Neuronal stem cell (in vitro differentiated cells): ENCODE measurements at regions not wholly inside any gene's neighbourhood (a gene's known extent, or its start where the extent isn't known, plus 50 kb on each side); places are given as distances from the start of the nearest gene placed in this dataset.
A peak's percentile ranks its signal among the peaks of the same experiment; 100 is the strongest.
"Not testable (repeated sequence)": the region's sequence is repeated elsewhere in the genome, so short reads cannot be mapped to it uniquely, and the experiment has no call there.

Experiments used
- DNase-seq: peaks from one replicate; pipeline ENCODE4 v3.0.0-alpha.2; 2013; ENCODE audit warnings: low spot score
- H2AFZ ChIP-seq: one replicate; pipeline ENCODE4 v1.6.1; 2013; ENCODE audit warnings: mild to moderate bottlenecking, low read length, inconsistent platforms
- H2AK5ac ChIP-seq: 2 replicates; pipeline ENCODE4 v1.6.1; 2013; ENCODE audit warnings: low read depth, mild to moderate bottlenecking, inconsistent platforms, low read length, moderate library complexity, mixed read lengths
- H2BK120ac ChIP-seq: 2 replicates; pipeline ENCODE4 v1.6.1; 2013; ENCODE audit warnings: low read depth, mild to moderate bottlenecking, inconsistent platforms, low read length, moderate library complexity, mixed read lengths
- H2BK12ac ChIP-seq: one replicate; pipeline ENCODE4 v1.6.1; 2013; ENCODE audit warnings: low read length, inconsistent platforms
- H2BK15ac ChIP-seq: 2 replicates; pipeline ENCODE4 v1.6.1; 2013; ENCODE audit warnings: mild to moderate bottlenecking, low read length, inconsistent platforms, mixed read lengths
- H2BK5ac ChIP-seq: one replicate; pipeline ENCODE4 v1.6.1; 2013; ENCODE audit warnings: inconsistent platforms, mild to moderate bottlenecking, low read length, moderate library complexity
- H3K14ac ChIP-seq: one replicate; pipeline ENCODE4 v1.6.1; 2013; ENCODE audit warnings: low read length, inconsistent platforms
- H3K18ac ChIP-seq: 2 replicates; pipeline ENCODE4 v1.6.1; 2013; ENCODE audit warnings: low read length, inconsistent platforms
- H3K23ac ChIP-seq: 2 replicates; pipeline ENCODE4 v1.6.1; 2013; ENCODE audit warnings: low read depth, mild to moderate bottlenecking, mixed read lengths, low read length, inconsistent platforms; ENCODE audit not compliant: poor library complexity
- H3K27ac ChIP-seq: replicated peaks from 3 replicates; pipeline ENCODE4 v1.5.1; 2013; ENCODE audit warnings: low read length, inconsistent platforms
- H3K27me3 ChIP-seq, 3 experiments: 2 replicates each; pipeline ENCODE4 v1.6.1; 2013; ENCODE audit warnings: low read length in 3 of 3, mild to moderate bottlenecking in 2 of 3, inconsistent platforms in 1 of 3, low read depth in 1 of 3, mixed read lengths in 1 of 3, moderate library complexity in 1 of 3; ENCODE audit not compliant: control insufficient read depth in 3 of 3, insufficient read depth in 3 of 3
- H3K36me3 ChIP-seq, 2 donors: replicated peaks in 1 of 2; 2 replicates each; pipeline ENCODE4 v1.6.1; 2013; ENCODE audit warnings: low read length in 2 of 2; ENCODE audit not compliant: control insufficient read depth in 2 of 2, insufficient read depth in 2 of 2
- H3K4ac ChIP-seq: 2 replicates; pipeline ENCODE4 v1.6.1; 2013; ENCODE audit warnings: inconsistent platforms, mild to moderate bottlenecking, low read length, moderate library complexity
- H3K4me1 ChIP-seq, 2 donors: 1 replicate in 1 of 2; 2 replicates in 1 of 2; pipeline ENCODE4 v1.6.1; 2013; ENCODE audit warnings: low read length in 2 of 2, low read depth in 1 of 2; ENCODE audit not compliant: control insufficient read depth in 2 of 2, insufficient read depth in 1 of 2
- H3K4me2 ChIP-seq: one replicate; pipeline ENCODE4 v1.6.1; 2013; ENCODE audit warnings: mild to moderate bottlenecking, low read length, inconsistent platforms; ENCODE audit not compliant: insufficient read depth, poor library complexity, severe bottlenecking
- H3K4me3 ChIP-seq, 2 donors: 2 replicates each; pipeline ENCODE4 v1.5.1; 2013; ENCODE audit warnings: low read length in 2 of 2, mild to moderate bottlenecking in 2 of 2, inconsistent platforms in 1 of 2, moderate library complexity in 1 of 2
- H3K79me1 ChIP-seq: one replicate; pipeline ENCODE4 v1.6.1; 2013; ENCODE audit warnings: low read depth, mild to moderate bottlenecking, inconsistent platforms, low read length, moderate library complexity
- H3K9ac ChIP-seq: one replicate; pipeline ENCODE4 v1.6.1; 2013; ENCODE audit warnings: mild to moderate bottlenecking, low read depth, low read length, inconsistent platforms; ENCODE audit not compliant: poor library complexity
- H3K9me3 ChIP-seq, 2 donors: replicated peaks in 1 of 2; 2 replicates each; pipeline versions ENCODE3 to v1.6.1; 2013; ENCODE audit warnings: low read length in 2 of 2, mild to moderate bottlenecking in 2 of 2, inconsistent platforms in 1 of 2, low read depth in 1 of 2, mixed read lengths in 1 of 2, moderate library complexity in 1 of 2; ENCODE audit not compliant: control insufficient read depth in 2 of 2, insufficient read depth in 1 of 2
- H4K8ac ChIP-seq: one replicate; pipeline ENCODE4 v1.6.1; 2013; ENCODE audit warnings: low read depth, mild to moderate bottlenecking, inconsistent platforms, low read length, moderate library complexity
- H4K91ac ChIP-seq: one replicate; pipeline ENCODE4 v1.6.1; 2013; ENCODE audit warnings: low read length, low read depth, mild to moderate bottlenecking, inconsistent platforms; ENCODE audit not compliant: poor library complexity
- WGBS, 2 donors: extraction: QIAGEN DNeasy Blood & Tissue Kit; methylation state at CpG; one replicate each; pipeline ENCODE4 v1.1.7; 2013; ENCODE audit warnings: missing lambda C conversion rate in 2 of 2, mixed read lengths in 1 of 2; ENCODE audit not compliant: insufficient read length in 2 of 2, insufficient replicate concordance in 1 of 2; ENCODE audit errors: extremely low coverage in 2 of 2; 5-methylcytosine and 5-hydroxymethylcytosine counted together

DNA sequence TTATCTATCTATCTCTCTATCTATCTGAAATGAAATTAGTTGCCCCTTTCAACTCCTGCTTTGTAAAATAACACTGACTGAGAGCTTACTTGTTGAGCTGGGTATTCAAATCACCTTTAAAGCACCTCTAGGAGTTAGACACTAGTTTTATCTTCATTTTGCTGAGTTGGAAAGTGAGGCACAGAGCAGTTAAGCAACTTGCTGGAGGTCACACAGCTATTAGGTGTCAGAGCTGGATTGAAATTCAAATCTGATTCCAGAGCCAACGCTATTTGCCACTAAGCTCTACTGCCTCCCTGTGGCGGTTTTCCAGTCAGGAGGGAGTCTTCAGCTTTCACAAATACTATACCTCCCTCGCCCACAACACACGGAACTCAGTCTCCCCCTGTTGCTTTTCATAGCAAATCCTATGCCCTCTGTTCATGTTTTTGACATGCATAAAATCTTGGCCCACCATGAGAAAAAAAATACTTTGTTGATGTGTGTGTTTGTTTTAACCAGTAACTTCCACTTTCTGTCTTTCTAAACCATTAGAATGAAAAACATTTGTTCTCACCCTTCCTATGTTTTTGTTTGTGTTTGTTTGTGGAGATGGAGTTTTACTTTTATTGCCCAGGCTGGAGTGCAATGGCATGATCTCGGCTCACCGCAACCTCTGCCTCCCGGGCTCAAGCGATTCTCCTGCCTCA is 74.8 kb upstream of the SMURF2 start:
- no CpG with 5 or more reads among the region's 8 CpGs for WGBS, 2 donors
- Histone ChIP-seq H3K79me1 (no peaks in the 10 kb centered on the region), H2BK120ac (no peak overlapping the region), H2BK15ac (no peak overlapping the region), H3K4me2 (no peak overlapping the region), H2AK5ac (no peak overlapping the region), H4K91ac (no peak overlapping the region), H4K8ac (no peak overlapping the region), H3K27ac (no peak overlapping the region), H3K4me1 (peaks cover 6 to 8% of the 10 kb centered on the region in 2 donors), H2BK12ac (no peak overlapping the region), H3K4ac (no peak overlapping the region), H2AFZ (no peak overlapping the region), H3K4me3 (no peak overlapping the region), H3K9ac (no peak overlapping the region), H2BK5ac (no peak overlapping the region), H3K18ac (no peak overlapping the region), H3K27me3 (no peaks in the 10 kb centered on the region), H3K23ac (no peak overlapping the region), H3K14ac (no peak overlapping the region), H3K36me3 (no peaks in the 10 kb centered on the region), H3K9me3 (no peaks in the 10 kb centered on the region)
- no peak for DNase-seq

DNA sequence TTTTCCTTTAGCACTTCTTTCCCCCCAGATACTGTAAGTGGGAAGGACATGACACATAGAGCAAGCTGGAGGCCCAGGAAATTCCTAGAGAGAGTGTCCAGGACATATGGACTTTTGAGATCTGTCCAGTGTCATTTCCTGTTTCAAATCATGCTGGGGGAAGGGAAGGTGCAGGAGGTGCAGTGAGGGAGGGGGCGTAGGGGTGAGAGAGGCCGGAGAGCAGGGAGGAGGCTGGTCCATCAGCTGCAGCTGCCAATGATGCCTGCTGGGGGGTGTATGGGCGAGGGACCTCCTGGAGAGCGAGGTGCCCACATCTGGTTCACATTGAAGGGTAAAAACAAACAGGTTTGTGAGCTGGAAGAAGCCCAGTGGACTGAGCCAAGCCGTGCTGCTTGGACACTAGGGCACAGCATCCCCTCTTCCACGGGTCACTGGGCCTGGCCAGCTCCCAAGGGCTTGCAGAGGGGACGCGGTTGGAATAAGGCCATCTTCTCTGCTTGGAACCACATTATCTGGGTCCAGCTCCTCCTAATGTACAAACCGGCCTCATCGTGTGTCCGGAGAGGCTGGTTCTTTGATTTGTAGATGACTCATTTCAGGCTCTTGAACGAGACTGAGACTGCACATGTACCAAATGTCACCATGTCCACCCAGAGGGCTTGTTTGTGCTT is 70.4 kb upstream of the SMURF2 start:
- WGBS, 2 donors, result no CpG with 5 or more reads among the region's 12 CpGs
- no peak overlapping the region for H3K27ac ChIP-seq

DNA sequence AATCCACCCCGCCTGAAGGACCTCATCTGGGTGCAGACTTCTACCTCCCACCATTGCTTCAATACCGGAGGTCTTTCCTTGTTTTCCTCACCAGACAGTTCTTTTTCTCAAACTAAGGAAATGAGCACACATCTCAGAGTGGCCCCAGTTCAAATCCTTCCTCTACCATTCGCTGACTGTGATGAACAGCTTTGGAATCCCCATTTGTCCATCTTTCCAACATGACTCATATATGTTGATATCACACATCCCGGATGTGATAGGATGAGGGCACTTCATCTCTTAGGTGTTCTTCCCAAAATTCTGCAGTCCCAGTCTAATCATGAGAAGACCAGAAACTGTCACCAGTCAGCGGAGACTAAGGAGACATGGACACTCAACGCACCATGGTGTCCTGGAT is 67.9 kb upstream of the SMURF2 start:
- not testable (repeated sequence) for H4K8ac ChIP-seq, H3K36me3 ChIP-seq, H2BK5ac ChIP-seq, H2BK15ac ChIP-seq, H2AK5ac ChIP-seq, H3K23ac ChIP-seq, H4K91ac ChIP-seq, H3K4me3 ChIP-seq, H3K4me2 ChIP-seq, H3K14ac ChIP-seq, H3K9me3 ChIP-seq, H3K9ac ChIP-seq, H2BK12ac ChIP-seq, H3K79me1 ChIP-seq, H2AFZ ChIP-seq, H2BK120ac ChIP-seq, DNase-seq, H3K18ac ChIP-seq, H3K4ac ChIP-seq, H3K27me3 ChIP-seq, H3K27ac ChIP-seq, H3K4me1 ChIP-seq
- WGBS, 2 donors, result no CpG with 5 or more reads among the region's 6 CpGs

More for the DNA sequence above, 70.4 kb upstream of the SMURF2 start:
- Histone ChIP-seq H3K4me3 (no peak overlapping the region), H2BK12ac (no peak overlapping the region), H2AFZ (peak overlapping the region; percentile 31), H3K9ac (no peak overlapping the region), H3K9me3 (no peaks in the 10 kb centered on the region), H3K14ac (no peak overlapping the region), H2BK15ac (no peak overlapping the region), H3K4ac (no peak overlapping the region), H2AK5ac (no peak overlapping the region), H3K18ac (peak overlapping the region; percentile 41), H3K27me3 (no peaks in the 10 kb centered on the region), H3K23ac (peak overlapping the region; percentile 31), H3K4me2 (peak overlapping the region; percentile 2), H4K91ac (no peak overlapping the region), H4K8ac (no peak overlapping the region), H3K4me1 (no peaks in the 10 kb centered on the region), H3K36me3 (no peaks in the 10 kb centered on the region), H2BK120ac (no peak overlapping the region), H2BK5ac (no peak overlapping the region), H3K79me1 (no peaks in the 10 kb centered on the region)
- no peak for DNase-seq

DNA sequence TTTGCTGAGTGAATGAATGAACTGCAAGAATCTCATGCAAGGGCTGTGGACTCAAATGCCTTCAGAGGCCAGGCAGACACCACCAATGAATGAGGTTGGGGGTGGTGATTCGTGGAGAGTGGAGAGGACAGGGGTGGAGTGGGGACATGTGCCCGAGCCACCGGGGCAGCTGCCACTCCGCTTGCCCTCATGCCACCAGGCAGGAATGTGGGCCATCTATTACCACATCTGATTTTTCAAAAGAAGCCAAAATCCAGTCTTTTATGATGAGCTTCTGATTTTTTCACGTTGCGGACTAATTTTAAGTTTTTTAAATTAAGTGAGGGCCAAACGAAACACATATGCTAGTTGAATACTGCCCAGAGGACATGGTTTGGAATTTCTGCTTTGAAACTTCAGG is 67.1 kb upstream of the SMURF2 start:
- DNase-seq, result no peak
- Histone ChIP-seq H2BK12ac (no peak overlapping the region), H4K91ac (no peak overlapping the region), H2BK15ac (no peak overlapping the region), H2BK120ac (no peak overlapping the region), H3K14ac (no peak overlapping the region), H3K23ac (no peak overlapping the region), H3K79me1 (no peaks in the 10 kb centered on the region), H2BK5ac (no peak overlapping the region), H3K4ac (no peak overlapping the region), H2AFZ (no peak overlapping the region), H4K8ac (no peak overlapping the region), H3K36me3 (no peaks in the 10 kb centered on the region), H3K9ac (no peak overlapping the region), H3K18ac (no peak overlapping the region), H3K27ac (no peak overlapping the region), H3K9me3 (no peaks in the 10 kb centered on the region), H3K27me3 (no peaks in the 10 kb centered on the region), H3K4me3 (no peak overlapping the region), H3K4me2 (no peak overlapping the region), H3K4me1 (no peaks in the 10 kb centered on the region), H2AK5ac (no peak overlapping the region)
- no CpG with 5 or more reads among the region's 7 CpGs for WGBS, 2 donors
